SK-N-SH (cell line): ENCODE measurements at regions not wholly inside any gene's neighbourhood (a gene's known extent, or its start where the extent isn't known, plus 50 kb on each side); places are given as distances from the start of the nearest gene placed in this dataset.

Experiments
- CTCF ChIA-PET: fragments of 300-600, 350-600 bp; formaldehyde crosslinking; extraction: SDS; loops from one replicate; lab custom pipeline; 2021; lab: Yijun Ruan, JAX
- POLR2A ChIA-PET: fragments of 350-600 bp; sonication (Branson Sonifier 250); formaldehyde crosslinking; extraction: SDS; loops from one replicate; lab custom pipeline; 2020; ENCODE audit warnings: antibody characterized with exemption, inconsistent platforms; lab: Yijun Ruan, JAX
- DNase-seq: peaks from one replicate; pipeline ENCODE4 v3.0.0; 2012
- H2AFZ ChIP-seq: fragments of 200-600 bp; sonication (generic); 2 replicates; pipeline ENCODE4 v1.8.1; 2016; ENCODE audit warnings: antibody characterized with exemption, mild to moderate bottlenecking, low read depth
- H3F3A ChIP-seq: fragments of 200-600 bp; sonication (generic); replicated peaks from 2 replicates; pipeline ENCODE3; 2016; ENCODE audit warnings: antibody characterized with exemption, mild to moderate bottlenecking; ENCODE audit not compliant: insufficient read depth
- H3K27ac ChIP-seq, 2 experiments: fragments of 200-500 bp in 1 of 2; fragments of 200-600 bp in 1 of 2; sonication (Bioruptor generic) in 1 of 2; sonication (generic), shearing (Covaris generic) in 1 of 2; 2 replicates each; pipeline versions ENCODE4 v1.5.1 to v1.6.1; 2014 to 2016; ENCODE audit warnings: low read depth in 2 of 2, inconsistent platforms in 1 of 2, low read length in 1 of 2, mild to moderate bottlenecking in 1 of 2, mixed read lengths in 1 of 2
- H3K27me3 ChIP-seq: fragments of 200-600 bp; sonication (generic), shearing (Covaris generic); 2 replicates; pipeline ENCODE4 v1.6.1; 2016; ENCODE audit warnings: mixed run types; ENCODE audit not compliant: insufficient read depth
- H3K36me3 ChIP-seq, 2 experiments: fragments of 200-500 bp in 1 of 2; fragments of 200-600 bp in 1 of 2; sonication (Bioruptor generic) in 1 of 2; sonication (generic) in 1 of 2; replicated peaks in 1 of 2; 2 replicates each; pipeline versions ENCODE3 to v1.5.1; 2014 to 2016; ENCODE audit warnings: low read length in 1 of 2, mild to moderate bottlenecking in 1 of 2; ENCODE audit not compliant: insufficient read depth in 2 of 2, control insufficient read depth in 1 of 2
- H3K4me1 ChIP-seq, 2 experiments: fragments of 200-500 bp in 1 of 2; fragments of 200-600 bp in 1 of 2; sonication (Bioruptor generic) in 1 of 2; sonication (generic), shearing (Covaris generic) in 1 of 2; 2 replicates each; pipeline versions ENCODE4 v1.5.1 to v1.6.1; 2014 to 2016; ENCODE audit warnings: low read depth in 1 of 2, low read length in 1 of 2, mixed run types in 1 of 2; ENCODE audit not compliant: insufficient read depth in 2 of 2, control insufficient read depth in 1 of 2
- H3K4me2 ChIP-seq: fragments of 200-600 bp; sonication (generic), shearing (Covaris generic); 2 replicates; pipeline ENCODE4 v1.6.1; 2017; ENCODE audit warnings: mixed run types
- H3K4me3 ChIP-seq, 2 experiments: fragments of 200-500 bp in 1 of 2; fragments of 200-600 bp in 1 of 2; sonication (Bioruptor generic) in 1 of 2; sonication (generic), shearing (Covaris generic) in 1 of 2; 2 replicates each; pipeline versions ENCODE4 v1.5.1 to v1.8.1; 2014 to 2016; ENCODE audit warnings: low read depth in 2 of 2, inconsistent platforms in 1 of 2, low read length in 1 of 2, mild to moderate bottlenecking in 1 of 2, mixed read lengths in 1 of 2, moderate library complexity in 1 of 2
- H3K79me2 ChIP-seq: fragments of 200-600 bp; sonication (generic); 2 replicates; pipeline ENCODE4 v1.8.1; 2017; ENCODE audit warnings: mild to moderate bottlenecking; ENCODE audit not compliant: insufficient read depth
- H3K9ac ChIP-seq: fragments of 200-600 bp; sonication (generic); 2 replicates; pipeline ENCODE4 v1.6.1; 2017; ENCODE audit warnings: mixed run types
- H3K9me2 ChIP-seq: fragments of 200-600 bp; sonication (generic); 2 replicates; pipeline ENCODE4 v1.6.1; 2017; ENCODE audit warnings: mixed run types
- H3K9me3 ChIP-seq: fragments of 200-600 bp; sonication (generic); 2 replicates; pipeline ENCODE4 v1.6.1; 2017; ENCODE audit warnings: mixed run types, mild to moderate bottlenecking, moderate library complexity
- H4K20me1 ChIP-seq: fragments of 200-600 bp; sonication (generic); 2 replicates; pipeline ENCODE4 v1.6.1; 2017; ENCODE audit warnings: mild to moderate bottlenecking, mixed run types; ENCODE audit not compliant: insufficient read depth
- CHD2 ChIP-seq: fragments of 150-350 bp; IDR thresholded peaks from 2 replicates; pipeline ENCODE4 v1.6.1; 2018; ENCODE audit warnings: low read length; ENCODE audit not compliant: partially characterized antibody
- FOSL2 ChIP-seq: IDR thresholded peaks from 2 replicates; pipeline ENCODE4 v1.4.0; 2012; ENCODE audit warnings: low read depth, mild to moderate bottlenecking, moderate library complexity, borderline replicate concordance
- FOXM1 ChIP-seq: IDR thresholded peaks from 2 replicates; pipeline ENCODE4 v1.4.0; 2012; ENCODE audit warnings: low read depth, mild to moderate bottlenecking
- MEF2A ChIP-seq: IDR thresholded peaks from 2 replicates; pipeline ENCODE4 v1.4.0; 2012; ENCODE audit warnings: low read depth, borderline replicate concordance
- NFIC ChIP-seq: IDR thresholded peaks from 2 replicates; pipeline ENCODE4 v1.4.0; 2012; ENCODE audit warnings: borderline replicate concordance
- NRF1 ChIP-seq: IDR thresholded peaks from 2 replicates; pipeline ENCODE4 v1.6.1; 2012; ENCODE audit warnings: low read depth, mild to moderate bottlenecking, low read length
- POLR2AphosphoS5 ChIP-seq: IDR thresholded peaks from 2 replicates; pipeline ENCODE4 v1.6.1; 2012; ENCODE audit warnings: low read depth, low read length
- SIN3A ChIP-seq: IDR thresholded peaks from 2 replicates; pipeline ENCODE4 v1.6.1; 2012; ENCODE audit warnings: low read depth, mild to moderate bottlenecking, low read length, moderate library complexity, borderline replicate concordance
- TCF12 ChIP-seq: IDR thresholded peaks from 2 replicates; pipeline ENCODE4 v1.4.0; 2012
- TEAD4 ChIP-seq: IDR thresholded peaks from 2 replicates; pipeline ENCODE4 v1.4.0; 2012; ENCODE audit warnings: mild to moderate bottlenecking, borderline replicate concordance; ENCODE audit not compliant: insufficient read depth
- YY1 ChIP-seq: IDR thresholded peaks from 2 replicates; pipeline ENCODE4 v1.4.0; 2012; ENCODE audit warnings: low read depth, mild to moderate bottlenecking
- WGBS: methylation state at CpG from one replicate; pipeline ENCODE4 v1.1.6; 2017; ENCODE audit warnings: low lambda C conversion rate; 5-methylcytosine and 5-hydroxymethylcytosine counted together
- TF ChIP-seq, protein P1 (sequence below): fragments of 150-350 bp; IDR thresholded peaks from 2 replicates; pipeline ENCODE4 v1.6.1; 2016; ENCODE audit warnings: mild to moderate bottlenecking, low read depth, low read length
- TF ChIP-seq, protein P2 (sequence below): IDR thresholded peaks from 2 replicates; pipeline ENCODE4; 2012
- TF ChIP-seq, protein P3 (sequence below): IDR thresholded peaks from 2 replicates; pipeline ENCODE4 v1.4.0; 2012; ENCODE audit warnings: low read depth, borderline replicate concordance
- TF ChIP-seq, protein P4 (sequence below): IDR thresholded peaks from 2 replicates; pipeline ENCODE4 v1.4.0; 2012; ENCODE audit warnings: low read depth, borderline replicate concordance
- TF ChIP-seq, protein P5 (sequence below): fragments of 150-350 bp; IDR thresholded peaks from 2 replicates; pipeline ENCODE4 v1.6.1; 2017; ENCODE audit warnings: antibody characterized with exemption, low read length, low read depth, borderline replicate concordance
- TF ChIP-seq, protein P6 (sequence below): IDR thresholded peaks from 2 replicates; pipeline ENCODE4 v1.4.0; 2012; ENCODE audit warnings: low read depth

DNA sequence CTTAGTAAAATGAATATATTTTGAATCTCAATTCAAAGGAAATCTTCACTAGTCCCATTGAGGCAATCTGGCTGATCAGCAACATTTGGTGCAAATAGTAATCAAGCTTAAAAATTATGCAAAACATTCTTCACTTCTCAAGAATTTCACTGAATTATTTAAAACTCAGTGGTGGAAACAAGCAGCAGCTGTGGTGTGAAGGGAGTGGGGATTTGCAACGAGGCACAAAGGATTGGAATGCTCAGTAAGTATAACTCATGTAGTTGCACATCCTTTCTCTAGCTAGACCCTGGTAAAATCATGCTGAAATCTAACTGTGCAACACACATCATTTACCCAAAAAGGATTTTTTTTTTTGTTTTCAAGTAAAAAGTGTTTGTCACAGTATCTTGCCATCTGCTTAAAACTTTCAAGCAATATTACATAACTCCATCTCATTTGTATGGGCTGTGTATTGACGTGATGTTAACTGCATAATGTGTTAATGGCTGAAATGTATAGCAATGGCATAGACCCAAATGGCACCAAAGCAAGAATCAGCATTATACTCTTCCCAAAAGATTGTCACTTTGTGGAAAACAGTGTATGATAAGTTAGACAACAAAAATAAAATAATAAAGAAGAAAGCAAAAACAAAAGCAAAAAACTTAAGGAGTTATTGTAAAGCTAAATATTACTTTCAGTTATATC is 816.6 kb downstream of the EPHA3 start:
- TF ChIP-seq, protein P1, sequence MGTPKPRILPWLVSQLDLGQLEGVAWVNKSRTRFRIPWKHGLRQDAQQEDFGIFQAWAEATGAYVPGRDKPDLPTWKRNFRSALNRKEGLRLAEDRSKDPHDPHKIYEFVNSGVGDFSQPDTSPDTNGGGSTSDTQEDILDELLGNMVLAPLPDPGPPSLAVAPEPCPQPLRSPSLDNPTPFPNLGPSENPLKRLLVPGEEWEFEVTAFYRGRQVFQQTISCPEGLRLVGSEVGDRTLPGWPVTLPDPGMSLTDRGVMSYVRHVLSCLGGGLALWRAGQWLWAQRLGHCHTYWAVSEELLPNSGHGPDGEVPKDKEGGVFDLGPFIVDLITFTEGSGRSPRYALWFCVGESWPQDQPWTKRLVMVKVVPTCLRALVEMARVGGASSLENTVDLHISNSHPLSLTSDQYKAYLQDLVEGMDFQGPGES, result no peak
- TF ChIP-seq TEAD4, result no peak
- TF ChIP-seq, protein P2, sequence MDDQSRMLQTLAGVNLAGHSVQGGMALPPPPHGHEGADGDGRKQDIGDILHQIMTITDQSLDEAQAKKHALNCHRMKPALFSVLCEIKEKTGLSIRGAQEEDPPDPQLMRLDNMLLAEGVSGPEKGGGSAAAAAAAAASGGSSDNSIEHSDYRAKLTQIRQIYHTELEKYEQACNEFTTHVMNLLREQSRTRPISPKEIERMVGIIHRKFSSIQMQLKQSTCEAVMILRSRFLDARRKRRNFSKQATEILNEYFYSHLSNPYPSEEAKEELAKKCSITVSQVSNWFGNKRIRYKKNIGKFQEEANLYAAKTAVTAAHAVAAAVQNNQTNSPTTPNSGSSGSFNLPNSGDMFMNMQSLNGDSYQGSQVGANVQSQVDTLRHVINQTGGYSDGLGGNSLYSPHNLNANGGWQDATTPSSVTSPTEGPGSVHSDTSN, result no peak
- DNase-seq, result no peak
- H3K9ac ChIP-seq, result no peak overlapping the region
- no peak overlapping the region for H3K4me3 ChIP-seq
- no peak overlapping the region for H3K4me2 ChIP-seq
- ChIA-PET CTCF (interaction anchor here (0.6 kb wide), 1 partner anchor 72 kb away, joined by 3 read pairs; no protein-coding TSS in a partner anchor), POLR2A (no interaction called here)
- H4K20me1 ChIP-seq, result no peaks in the 10 kb centered on the region
- H2AFZ ChIP-seq, result no peak overlapping the region
- H3K27ac ChIP-seq, result no peak overlapping the region
- 1% methylated on average over 2 of the region's 2 CpGs for WGBS
- H3K4me1 ChIP-seq, result no peaks in the 10 kb centered on the region
- H3K9me3 ChIP-seq, result no peaks in the 10 kb centered on the region
- no peaks in the 10 kb centered on the region for H3F3A ChIP-seq
- no peaks in the 10 kb centered on the region for H3K9me2 ChIP-seq
- H3K79me2 ChIP-seq, result no peaks in the 10 kb centered on the region
- H3K36me3 ChIP-seq, result no peaks in the 10 kb centered on the region
- H3K27me3 ChIP-seq, result no peaks in the 10 kb centered on the region

DNA sequence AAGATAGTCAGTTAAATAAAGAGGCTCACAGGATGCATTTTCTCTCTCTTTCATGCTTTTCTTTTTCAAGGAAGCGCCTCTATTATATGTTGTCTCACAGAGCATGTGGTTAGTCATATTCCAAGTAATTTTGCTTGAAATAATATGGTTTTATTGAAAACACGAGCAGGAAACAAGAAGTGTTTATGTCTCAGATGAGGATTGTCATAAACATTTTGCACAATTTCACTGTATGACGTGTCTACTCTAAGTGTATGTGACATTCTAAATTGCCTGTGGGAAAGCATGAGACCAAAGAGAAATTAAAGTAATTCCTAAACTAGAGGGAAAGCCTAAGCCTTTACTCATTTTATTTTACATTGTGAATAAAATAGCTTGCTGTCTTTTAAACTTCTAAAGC is 818.6 kb downstream of the EPHA3 start:
- CTCF ChIA-PET, result no interaction called here
- no peaks in the 10 kb centered on the region for H3K36me3 ChIP-seq
- H4K20me1 ChIP-seq, result no peaks in the 10 kb centered on the region
- no peaks in the 10 kb centered on the region for H3K79me2 ChIP-seq
- POLR2A ChIA-PET, result no interaction called here
- H3K9me2 ChIP-seq, result no peaks in the 10 kb centered on the region
- no peak overlapping the region for H3K9ac ChIP-seq
- H3F3A ChIP-seq, result no peaks in the 10 kb centered on the region
- no peaks in the 10 kb centered on the region for H3K27me3 ChIP-seq
- H3K4me2 ChIP-seq, result no peak overlapping the region
- H3K4me3 ChIP-seq, result no peak overlapping the region
- 2% methylated on average over 3 of the region's 3 CpGs for WGBS
- H3K27ac ChIP-seq, result no peak overlapping the region
- DNase-seq, result no peak
- no peak overlapping the region for H2AFZ ChIP-seq
- no peaks in the 10 kb centered on the region for H3K9me3 ChIP-seq
- H3K4me1 ChIP-seq, result no peaks in the 10 kb centered on the region
- no peak for TF ChIP-seq SIN3A
- TF ChIP-seq POLR2AphosphoS5, result no peak
- TF ChIP-seq MEF2A, result no peak
- no peak for TF ChIP-seq FOSL2
- TF ChIP-seq CHD2, result no peak
- TF ChIP-seq NFIC, result no peak
- no peak for TF ChIP-seq YY1
- TF ChIP-seq, protein P3, sequence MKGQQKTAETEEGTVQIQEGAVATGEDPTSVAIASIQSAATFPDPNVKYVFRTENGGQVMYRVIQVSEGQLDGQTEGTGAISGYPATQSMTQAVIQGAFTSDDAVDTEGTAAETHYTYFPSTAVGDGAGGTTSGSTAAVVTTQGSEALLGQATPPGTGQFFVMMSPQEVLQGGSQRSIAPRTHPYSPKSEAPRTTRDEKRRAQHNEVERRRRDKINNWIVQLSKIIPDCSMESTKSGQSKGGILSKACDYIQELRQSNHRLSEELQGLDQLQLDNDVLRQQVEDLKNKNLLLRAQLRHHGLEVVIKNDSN, result no peak
- no peak for TF ChIP-seq NRF1
- no peak for TF ChIP-seq TCF12
- TF ChIP-seq, protein P2, result no peak
- TF ChIP-seq, protein P4, sequence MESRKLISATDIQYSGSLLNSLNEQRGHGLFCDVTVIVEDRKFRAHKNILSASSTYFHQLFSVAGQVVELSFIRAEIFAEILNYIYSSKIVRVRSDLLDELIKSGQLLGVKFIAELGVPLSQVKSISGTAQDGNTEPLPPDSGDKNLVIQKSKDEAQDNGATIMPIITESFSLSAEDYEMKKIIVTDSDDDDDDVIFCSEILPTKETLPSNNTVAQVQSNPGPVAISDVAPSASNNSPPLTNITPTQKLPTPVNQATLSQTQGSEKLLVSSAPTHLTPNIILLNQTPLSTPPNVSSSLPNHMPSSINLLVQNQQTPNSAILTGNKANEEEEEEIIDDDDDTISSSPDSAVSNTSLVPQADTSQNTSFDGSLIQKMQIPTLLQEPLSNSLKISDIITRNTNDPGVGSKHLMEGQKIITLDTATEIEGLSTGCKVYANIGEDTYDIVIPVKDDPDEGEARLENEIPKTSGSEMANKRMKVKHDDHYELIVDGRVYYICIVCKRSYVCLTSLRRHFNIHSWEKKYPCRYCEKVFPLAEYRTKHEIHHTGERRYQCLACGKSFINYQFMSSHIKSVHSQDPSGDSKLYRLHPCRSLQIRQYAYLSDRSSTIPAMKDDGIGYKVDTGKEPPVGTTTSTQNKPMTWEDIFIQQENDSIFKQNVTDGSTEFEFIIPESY, result no peak
- no peak for TF ChIP-seq FOXM1
- TF ChIP-seq, protein P5, sequence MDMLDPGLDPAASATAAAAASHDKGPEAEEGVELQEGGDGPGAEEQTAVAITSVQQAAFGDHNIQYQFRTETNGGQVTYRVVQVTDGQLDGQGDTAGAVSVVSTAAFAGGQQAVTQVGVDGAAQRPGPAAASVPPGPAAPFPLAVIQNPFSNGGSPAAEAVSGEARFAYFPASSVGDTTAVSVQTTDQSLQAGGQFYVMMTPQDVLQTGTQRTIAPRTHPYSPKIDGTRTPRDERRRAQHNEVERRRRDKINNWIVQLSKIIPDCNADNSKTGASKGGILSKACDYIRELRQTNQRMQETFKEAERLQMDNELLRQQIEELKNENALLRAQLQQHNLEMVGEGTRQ, result no peak
- TF ChIP-seq, protein P6, sequence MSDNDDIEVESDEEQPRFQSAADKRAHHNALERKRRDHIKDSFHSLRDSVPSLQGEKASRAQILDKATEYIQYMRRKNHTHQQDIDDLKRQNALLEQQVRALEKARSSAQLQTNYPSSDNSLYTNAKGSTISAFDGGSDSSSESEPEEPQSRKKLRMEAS, result no peak
